ENCODE measurements at regions not wholly inside any gene's neighbourhood (a gene's known extent, or its start where the extent isn't known, plus 50 kb on each side); places are given as distances from the start of the nearest gene placed in this dataset.
"Not testable (repeated sequence)": the region's sequence is repeated elsewhere in the genome, so short reads cannot be mapped to it uniquely, and the experiment has no call there.

DNA sequence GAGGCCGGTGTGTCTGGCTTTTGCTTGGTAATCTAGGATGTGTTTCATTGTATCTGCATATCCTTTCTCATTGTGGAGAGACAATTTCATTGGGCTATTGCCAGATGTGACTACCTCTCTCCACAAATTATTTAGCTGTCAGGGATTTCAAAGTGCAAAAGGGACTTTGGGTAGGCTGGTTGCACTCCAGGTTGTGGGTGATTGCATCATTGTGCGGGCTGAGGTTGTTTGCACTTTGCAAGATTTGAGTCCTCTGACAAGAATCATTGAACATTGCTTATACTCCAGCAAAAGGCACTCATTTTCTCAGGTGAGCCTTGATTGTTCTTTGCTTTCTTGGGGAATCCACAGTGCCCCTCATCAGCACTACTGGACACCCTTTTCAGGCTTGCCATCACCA, 164.8 kb downstream of the TSPY10 start:
- TF ChIP-seq, protein P1, sequence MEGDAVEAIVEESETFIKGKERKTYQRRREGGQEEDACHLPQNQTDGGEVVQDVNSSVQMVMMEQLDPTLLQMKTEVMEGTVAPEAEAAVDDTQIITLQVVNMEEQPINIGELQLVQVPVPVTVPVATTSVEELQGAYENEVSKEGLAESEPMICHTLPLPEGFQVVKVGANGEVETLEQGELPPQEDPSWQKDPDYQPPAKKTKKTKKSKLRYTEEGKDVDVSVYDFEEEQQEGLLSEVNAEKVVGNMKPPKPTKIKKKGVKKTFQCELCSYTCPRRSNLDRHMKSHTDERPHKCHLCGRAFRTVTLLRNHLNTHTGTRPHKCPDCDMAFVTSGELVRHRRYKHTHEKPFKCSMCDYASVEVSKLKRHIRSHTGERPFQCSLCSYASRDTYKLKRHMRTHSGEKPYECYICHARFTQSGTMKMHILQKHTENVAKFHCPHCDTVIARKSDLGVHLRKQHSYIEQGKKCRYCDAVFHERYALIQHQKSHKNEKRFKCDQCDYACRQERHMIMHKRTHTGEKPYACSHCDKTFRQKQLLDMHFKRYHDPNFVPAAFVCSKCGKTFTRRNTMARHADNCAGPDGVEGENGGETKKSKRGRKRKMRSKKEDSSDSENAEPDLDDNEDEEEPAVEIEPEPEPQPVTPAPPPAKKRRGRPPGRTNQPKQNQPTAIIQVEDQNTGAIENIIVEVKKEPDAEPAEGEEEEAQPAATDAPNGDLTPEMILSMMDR (IDR thresholded peaks at IDR 0.05): not testable (repeated sequence)
- TF ChIP-seq POLR2A (IDR thresholded peaks at IDR 0.05): not testable (repeated sequence)
